Epithelial cell of proximal tubule (primary cell): ENCODE measurements at regions not wholly inside any gene's neighbourhood (a gene's known extent, or its start where the extent isn't known, plus 50 kb on each side); places are given as distances from the start of the nearest gene placed in this dataset.

ENCODE experiments used
- DNase-seq: peaks from one replicate; pipeline ENCODE4 v3.0.0-alpha.2; 2011; ENCODE audit warnings: low read depth
- H3K4me3 ChIP-seq: 2 replicates; pipeline ENCODE4 v1.5.1; 2011; ENCODE audit warnings: low read depth, mild to moderate bottlenecking, low read length
- TF ChIP-seq, protein P1 (sequence below): conservative IDR thresholded peaks from 2 replicates; pipeline ENCODE4 v1.5.1; 2012; ENCODE audit warnings: low read depth, mild to moderate bottlenecking, low read length

DNA sequence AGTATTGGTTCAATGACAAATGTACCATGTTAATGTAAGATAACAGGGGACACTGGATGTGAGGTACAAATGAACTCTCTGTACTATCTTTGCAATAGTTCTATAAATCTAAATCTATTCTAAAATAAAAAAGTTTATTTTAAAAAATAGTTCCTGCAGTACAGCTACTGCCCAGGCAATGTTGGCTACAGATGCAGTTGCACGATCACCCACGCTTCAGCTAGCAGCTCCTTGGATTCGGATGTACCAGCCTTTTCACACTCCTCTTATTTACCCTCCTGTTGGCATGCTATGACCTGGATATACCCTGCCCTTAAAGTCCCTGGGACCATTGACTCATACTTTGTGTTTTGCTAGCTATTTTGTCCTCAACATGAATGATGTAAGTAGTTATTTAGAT lies 185.4 kb upstream of the SMARCA2 start:
- no peak overlapping the region for H3K4me3 ChIP-seq
- DNase-seq, result no peak
- TF ChIP-seq, protein P1, sequence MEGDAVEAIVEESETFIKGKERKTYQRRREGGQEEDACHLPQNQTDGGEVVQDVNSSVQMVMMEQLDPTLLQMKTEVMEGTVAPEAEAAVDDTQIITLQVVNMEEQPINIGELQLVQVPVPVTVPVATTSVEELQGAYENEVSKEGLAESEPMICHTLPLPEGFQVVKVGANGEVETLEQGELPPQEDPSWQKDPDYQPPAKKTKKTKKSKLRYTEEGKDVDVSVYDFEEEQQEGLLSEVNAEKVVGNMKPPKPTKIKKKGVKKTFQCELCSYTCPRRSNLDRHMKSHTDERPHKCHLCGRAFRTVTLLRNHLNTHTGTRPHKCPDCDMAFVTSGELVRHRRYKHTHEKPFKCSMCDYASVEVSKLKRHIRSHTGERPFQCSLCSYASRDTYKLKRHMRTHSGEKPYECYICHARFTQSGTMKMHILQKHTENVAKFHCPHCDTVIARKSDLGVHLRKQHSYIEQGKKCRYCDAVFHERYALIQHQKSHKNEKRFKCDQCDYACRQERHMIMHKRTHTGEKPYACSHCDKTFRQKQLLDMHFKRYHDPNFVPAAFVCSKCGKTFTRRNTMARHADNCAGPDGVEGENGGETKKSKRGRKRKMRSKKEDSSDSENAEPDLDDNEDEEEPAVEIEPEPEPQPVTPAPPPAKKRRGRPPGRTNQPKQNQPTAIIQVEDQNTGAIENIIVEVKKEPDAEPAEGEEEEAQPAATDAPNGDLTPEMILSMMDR, result no peak

DNA sequence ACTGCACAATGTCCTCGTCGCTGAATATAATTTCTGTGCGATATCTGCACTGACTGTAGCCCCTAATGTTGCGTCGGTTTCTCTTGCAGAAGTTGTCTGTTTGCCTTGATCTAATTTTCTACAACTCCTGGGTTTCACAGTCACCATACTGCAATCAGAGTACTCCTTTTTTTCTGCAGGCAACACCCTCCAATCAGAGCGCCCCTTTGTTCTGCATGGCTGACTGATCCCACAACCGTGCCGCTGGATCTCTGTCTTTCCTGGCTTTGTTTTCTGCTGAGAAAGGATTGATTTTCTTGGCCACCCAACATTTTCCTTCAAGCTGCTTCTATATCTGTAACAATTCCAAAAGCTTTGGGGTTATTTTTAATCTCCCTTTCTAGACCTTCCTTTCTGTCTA lies 182.2 kb upstream of the SMARCA2 start:
- DNase-seq, result no peak
- H3K4me3 ChIP-seq, result no peak overlapping the region
- TF ChIP-seq, protein P1, result no peak

DNA sequence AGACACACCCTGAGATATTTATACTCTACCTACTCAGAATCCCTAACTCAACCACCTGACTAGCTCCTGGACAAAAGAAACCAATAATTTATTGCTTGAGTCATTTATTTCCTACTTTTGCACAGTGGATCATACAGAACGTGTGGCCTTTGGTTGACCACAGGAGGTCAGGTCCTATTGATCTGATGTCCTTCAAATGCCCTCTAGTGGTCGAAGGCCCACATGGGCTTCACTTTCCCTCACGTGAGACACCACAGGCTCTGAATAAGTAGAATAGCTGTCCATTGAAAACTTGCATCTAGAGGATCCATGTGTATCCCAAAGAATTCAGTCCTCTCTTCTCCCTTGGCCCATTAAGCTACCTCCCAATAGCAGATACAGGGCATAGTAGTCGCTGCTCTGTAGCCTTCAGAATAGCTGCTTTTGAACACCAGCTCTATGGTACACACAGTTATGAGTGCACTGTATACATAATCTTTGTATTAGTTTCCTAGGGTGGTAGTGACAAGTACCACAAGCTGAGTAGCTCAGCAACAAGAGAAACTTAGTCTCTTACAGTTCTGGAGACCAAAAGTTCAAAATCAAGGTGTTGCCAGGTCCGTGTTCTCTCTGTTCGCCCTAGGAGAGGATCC lies 177.6 kb upstream of the SMARCA2 start:
- TF ChIP-seq, protein P1, result peak; percentile 32
- no peak for DNase-seq
- no peak overlapping the region for H3K4me3 ChIP-seq

DNA sequence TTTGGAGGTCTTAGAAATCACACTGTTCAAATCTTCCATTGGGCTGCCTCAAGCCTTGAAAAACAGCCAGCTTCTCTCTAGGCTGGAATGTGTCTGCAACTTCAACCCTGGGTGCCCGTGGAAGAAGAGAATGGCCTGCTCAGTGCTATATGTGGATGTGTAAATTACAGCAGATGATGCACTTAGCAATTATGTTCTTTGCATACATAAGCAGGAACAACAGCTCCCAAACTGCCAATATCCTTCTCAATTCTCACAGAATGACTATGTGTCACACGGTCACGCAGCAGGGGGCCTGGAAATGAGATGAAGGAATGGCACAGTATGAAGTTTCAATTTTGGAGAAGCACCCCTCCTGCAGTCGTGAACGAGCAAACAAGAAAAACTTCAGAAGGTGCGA lies 175.2 kb upstream of the SMARCA2 start:
- DNase-seq, result no peak
- H3K4me3 ChIP-seq, result no peak overlapping the region
- TF ChIP-seq, protein P1, result no peak

DNA sequence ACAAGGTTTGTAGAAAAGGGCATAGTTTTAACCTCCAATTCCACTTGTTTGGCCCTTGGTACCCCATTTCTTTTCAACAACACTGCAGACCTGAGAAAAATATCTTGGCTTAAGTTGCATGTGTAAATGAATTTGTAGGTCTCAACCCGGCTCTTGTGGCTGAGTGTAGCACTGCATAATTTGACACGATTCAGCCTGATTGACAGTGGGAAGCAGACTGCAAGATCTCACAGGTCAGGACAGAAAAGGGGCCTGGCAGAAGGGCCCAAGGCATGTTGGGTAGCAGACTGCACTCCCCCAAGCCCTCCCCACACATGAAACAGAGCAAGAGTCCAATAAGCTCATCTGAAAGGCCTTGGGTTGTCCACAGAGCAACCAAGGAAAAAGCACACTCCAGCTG lies 169.7 kb upstream of the SMARCA2 start:
- no peak overlapping the region for H3K4me3 ChIP-seq
- TF ChIP-seq, protein P1, result no peak
- no peak for DNase-seq

DNA sequence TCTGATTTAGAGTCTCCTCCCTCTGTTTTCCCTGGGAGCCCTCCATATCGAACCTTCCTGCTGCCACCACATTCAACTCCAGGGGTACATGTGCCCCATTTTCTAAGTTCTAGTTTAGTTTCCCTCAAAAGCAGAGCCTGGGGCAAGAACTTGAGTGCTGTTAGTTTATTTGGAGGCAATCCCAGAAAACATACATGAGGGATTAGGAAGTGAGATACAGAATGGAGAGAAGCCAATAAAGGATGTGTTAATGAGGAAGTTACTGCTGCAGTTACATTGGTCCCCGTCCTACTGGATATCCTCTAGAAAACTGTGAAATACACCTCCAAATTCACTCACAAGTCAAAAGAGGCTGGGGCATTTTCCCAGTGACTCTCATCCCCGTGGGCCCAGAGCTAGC lies 159.4 kb upstream of the SMARCA2 start:
- no peak overlapping the region for H3K4me3 ChIP-seq
- DNase-seq, result no peak
- TF ChIP-seq, protein P1, result no peak

DNA sequence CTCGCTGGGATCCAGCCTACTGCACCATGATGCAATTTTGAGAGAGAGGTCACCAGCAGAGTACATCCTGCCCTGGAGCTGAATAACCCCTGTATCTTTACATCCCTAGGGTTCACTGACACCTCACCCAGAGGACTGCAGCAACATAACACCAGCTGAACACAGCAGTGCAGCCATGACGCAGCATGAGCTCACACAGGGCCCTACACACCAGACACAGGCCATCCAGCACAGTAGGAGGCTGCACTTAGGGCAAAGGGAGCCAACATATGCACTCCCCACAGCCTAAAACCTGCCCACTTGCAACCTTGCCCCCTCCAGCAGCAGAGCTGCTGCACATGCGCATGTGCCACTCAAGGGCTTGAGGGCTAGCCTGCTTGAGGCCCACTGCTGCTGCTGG lies 157.3 kb upstream of the SMARCA2 start:
- H3K4me3 ChIP-seq, result no peak overlapping the region
- TF ChIP-seq, protein P1, result no peak
- DNase-seq, result no peak
